HG03469 (cell line): ENCODE measurements at regions not wholly inside any gene's neighbourhood (a gene's known extent, or its start where the extent isn't known, plus 50 kb on each side); places are given as distances from the start of the nearest gene placed in this dataset.
A peak's percentile ranks its signal among the peaks of the same experiment; 100 is the strongest.
"Not testable (repeated sequence)": the region's sequence is repeated elsewhere in the genome, so short reads cannot be mapped to it uniquely, and the experiment has no call there.

Experiments used
- ATAC-seq: cut with Tn5 transposase; IDR thresholded peaks from one replicate; pipeline ENCODE4 v1.9.1; 2021; ENCODE audit warnings: mild to moderate bottlenecking, moderate library complexity, moderate number of reproducible peaks; ENCODE audit not compliant: unreplicated experiment

GRCh38 chr5:86482008-86482407, 135.7 kb upstream of the COX7C start:
- ATAC-seq, result no peak

- ATAC-seq, result no peak
Observed at GRCh38 chr5:86493777-86494176, 124.0 kb upstream of the COX7C start.

- no peak for ATAC-seq
Observed at GRCh38 chr5:86500947-86501346, 116.8 kb upstream of the COX7C start.

- no peak for ATAC-seq
Observed at GRCh38 chr5:86507574-86507973, 110.2 kb upstream of the COX7C start.

GRCh38 chr5:86510330-86510915, 107.3 kb upstream of the COX7C start:
- ATAC-seq, result not testable (repeated sequence)

GRCh38 chr5:86523718-86524117, 94.0 kb upstream of the COX7C start:
- no peak for ATAC-seq

GRCh38 chr5:86525622-86526021, 92.1 kb upstream of the COX7C start:
- ATAC-seq, result no peak

GRCh38 chr5:86526811-86527348, 90.9 kb upstream of the COX7C start:
- ATAC-seq, result no peak

- ATAC-seq, result no peak
Observed at GRCh38 chr5:86532429-86532828, 85.3 kb upstream of the COX7C start.

- no peak for ATAC-seq
Observed at GRCh38 chr5:86536396-86536795, 81.3 kb upstream of the COX7C start.

- peak; percentile 41 for ATAC-seq
Observed at GRCh38 chr5:86542532-86542931, 75.2 kb upstream of the COX7C start.

GRCh38 chr5:86546044-86546443, 71.7 kb upstream of the COX7C start:
- ATAC-seq, result no peak

- ATAC-seq, result no peak
Observed at GRCh38 chr5:86546582-86546981, 71.2 kb upstream of the COX7C start.

- no peak for ATAC-seq
Observed at GRCh38 chr5:86554638-86555037, 63.1 kb upstream of the COX7C start.

- no peak for ATAC-seq
Observed at GRCh38 chr5:86557920-86558319, 59.8 kb upstream of the COX7C start.

GRCh38 chr5:86565197-86565789, 52.4 kb upstream of the COX7C start:
- ATAC-seq, result no peak

GRCh38 chr5:86566030-86566429, 51.7 kb upstream of the COX7C start:
- ATAC-seq, result not testable (repeated sequence)
